ENCODE measurements at regions not wholly inside any gene's neighbourhood (a gene's known extent, or its start where the extent isn't known, plus 50 kb on each side); places are given as distances from the start of the nearest gene placed in this dataset.

GRCh38 chr10:44034946-44035345, 350.0 kb downstream of the CXCL12 start:
- TF ChIP-seq CTCF (IDR thresholded peaks at IDR 0.05; ENCODE audit: low read depth, low read length): no peak
- DNase-seq (ENCODE audit: extremely low read depth, low read depth): no peak

GRCh38 chr10:44033008-44033407, 351.9 kb downstream of the CXCL12 start:
- DNase-seq (ENCODE audit: extremely low read depth, low read depth): no peak
- no peak for TF ChIP-seq CTCF (IDR thresholded peaks at IDR 0.05; ENCODE audit: low read depth, low read length)

GRCh38 chr10:44032216-44032615, 352.7 kb downstream of the CXCL12 start:
- DNase-seq (ENCODE audit: extremely low read depth, low read depth): no peak
- TF ChIP-seq CTCF (IDR thresholded peaks at IDR 0.05; ENCODE audit: low read depth, low read length): no peak

- no peak for TF ChIP-seq CTCF (IDR thresholded peaks at IDR 0.05; ENCODE audit: low read depth, low read length)
- no peak for DNase-seq (ENCODE audit: extremely low read depth, low read depth)
These were observed 354.2 kb downstream of the CXCL12 start for GRCh38 chr10:44030738-44031137.

- DNase-seq (ENCODE audit: extremely low read depth, low read depth): no peak
- no peak for TF ChIP-seq CTCF (IDR thresholded peaks at IDR 0.05; ENCODE audit: low read depth, low read length)
These were observed 354.8 kb downstream of the CXCL12 start for GRCh38 chr10:44030132-44030531.

GRCh38 chr10:44028384-44029137, 356.3 kb downstream of the CXCL12 start:
- no peak for TF ChIP-seq CTCF (IDR thresholded peaks at IDR 0.05; ENCODE audit: low read depth, low read length)
- no peak for DNase-seq (ENCODE audit: extremely low read depth, low read depth)

- no peak for TF ChIP-seq CTCF (IDR thresholded peaks at IDR 0.05; ENCODE audit: low read depth, low read length)
- DNase-seq (ENCODE audit: extremely low read depth, low read depth): no peak
These were observed 360.4 kb downstream of the CXCL12 start for GRCh38 chr10:44024356-44025116.
